ENCODE measurements at regions not wholly inside any gene's neighbourhood (a gene's known extent, or its start where the extent isn't known, plus 50 kb on each side); places are given as distances from the start of the nearest gene placed in this dataset.
"Not testable (repeated sequence)": the region's sequence is repeated elsewhere in the genome, so short reads cannot be mapped to it uniquely, and the experiment has no call there.

DNA sequence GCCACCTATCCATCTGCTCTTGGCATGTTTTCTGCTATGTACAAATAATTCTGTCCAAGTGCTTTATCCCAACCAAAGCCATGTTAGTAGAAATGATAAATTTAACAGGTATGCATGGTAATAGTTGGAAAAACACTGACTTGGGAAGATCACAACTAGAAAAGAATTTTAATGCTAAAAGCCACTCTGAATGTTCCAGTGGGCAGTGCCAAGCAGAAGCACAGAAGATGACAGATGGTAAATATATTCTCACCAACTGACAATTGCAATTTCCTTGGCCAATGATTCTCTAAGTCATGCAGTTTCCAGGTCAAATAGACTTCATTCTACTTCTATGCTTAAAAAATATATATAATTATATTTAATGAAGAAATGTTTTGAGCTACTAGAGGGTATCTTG is 83.6 kb upstream of the SEMA3C start:
- no peak for FAIRE-seq
- no peak for DNase-seq (ENCODE audit: low spot score)

DNA sequence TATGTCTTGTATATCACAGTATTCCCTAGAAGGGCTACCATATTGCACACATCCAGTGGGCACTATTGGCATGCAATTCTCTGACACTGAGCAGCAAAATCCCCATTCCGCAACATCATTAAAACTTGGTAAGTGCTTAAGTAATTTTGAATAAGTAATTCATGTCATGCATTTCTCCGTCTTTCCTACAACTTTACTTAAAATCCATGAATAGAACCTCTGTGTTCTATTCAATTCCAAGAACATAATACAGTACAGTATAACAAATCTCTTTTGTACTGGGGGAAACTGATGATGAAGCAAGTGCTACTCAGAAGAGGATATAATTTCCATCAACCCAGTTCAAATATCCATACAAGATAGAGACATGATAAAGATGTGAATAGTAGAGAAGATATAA is 80.9 kb upstream of the SEMA3C start:
- FAIRE-seq (no peak), DNase-seq (ENCODE audit: low spot score) (no peak)

DNA sequence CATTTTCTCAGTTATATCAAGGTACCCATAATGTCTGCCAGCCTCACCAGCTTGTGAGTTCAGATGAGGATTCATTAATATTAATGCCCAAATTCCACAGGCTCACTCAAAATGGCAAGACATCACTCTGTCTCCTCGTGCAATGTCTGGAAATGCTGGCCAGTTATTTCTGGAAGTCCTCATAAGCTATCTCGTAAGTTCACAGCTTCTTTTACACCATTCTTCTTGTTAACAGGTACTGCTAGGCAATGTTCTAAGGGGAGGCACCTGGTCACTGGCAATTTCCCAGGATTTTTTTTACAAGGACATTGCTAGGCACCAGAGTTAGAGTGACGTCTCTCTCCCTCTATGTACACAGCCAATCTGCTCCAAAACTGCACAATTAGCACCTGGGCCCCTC is 80.2 kb upstream of the SEMA3C start:
- DNase-seq (ENCODE audit: low spot score) (no peak), FAIRE-seq (no peak)

DNA sequence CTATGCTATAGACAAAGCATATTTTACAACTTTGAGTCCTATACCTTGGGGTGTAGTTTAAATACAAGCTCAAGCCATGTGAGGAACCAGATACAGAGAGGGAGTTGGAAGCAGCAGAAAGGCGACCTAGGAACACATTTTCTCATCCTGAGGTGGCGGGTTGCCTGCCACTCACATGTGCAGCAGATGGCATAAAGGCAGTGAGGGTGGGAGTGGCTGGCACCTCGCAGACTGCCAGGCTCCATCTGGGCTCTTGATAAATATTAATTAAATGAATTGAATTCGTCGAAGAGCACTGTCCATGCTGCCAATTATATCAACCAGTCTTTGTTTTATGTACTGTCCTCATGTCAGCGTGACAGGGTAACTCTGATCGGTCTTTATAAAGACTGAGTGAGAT is 79.0 kb upstream of the SEMA3C start:
- FAIRE-seq (no peak), DNase-seq (ENCODE audit: low spot score) (no peak)

DNA sequence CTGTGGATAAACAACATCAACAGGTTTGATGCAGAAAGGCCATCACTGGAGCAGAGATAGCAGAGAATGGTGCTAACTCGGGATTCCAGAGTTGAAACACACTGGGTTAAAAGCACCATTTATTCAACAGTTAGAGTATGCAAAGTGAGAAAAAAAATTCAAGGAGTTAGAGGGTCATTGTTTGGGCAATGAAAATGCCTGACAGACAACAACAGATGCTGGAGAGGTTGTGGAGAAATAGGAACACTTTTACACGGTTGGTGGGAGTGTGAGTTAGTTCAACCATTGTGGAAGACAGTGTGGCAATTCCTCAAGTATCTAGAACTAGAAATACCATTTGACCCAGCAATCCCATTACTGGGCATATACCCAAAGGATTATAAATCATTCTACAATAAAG is 77.4 kb upstream of the SEMA3C start:
- DNase-seq (ENCODE audit: low spot score); FAIRE-seq: not testable (repeated sequence)

DNA sequence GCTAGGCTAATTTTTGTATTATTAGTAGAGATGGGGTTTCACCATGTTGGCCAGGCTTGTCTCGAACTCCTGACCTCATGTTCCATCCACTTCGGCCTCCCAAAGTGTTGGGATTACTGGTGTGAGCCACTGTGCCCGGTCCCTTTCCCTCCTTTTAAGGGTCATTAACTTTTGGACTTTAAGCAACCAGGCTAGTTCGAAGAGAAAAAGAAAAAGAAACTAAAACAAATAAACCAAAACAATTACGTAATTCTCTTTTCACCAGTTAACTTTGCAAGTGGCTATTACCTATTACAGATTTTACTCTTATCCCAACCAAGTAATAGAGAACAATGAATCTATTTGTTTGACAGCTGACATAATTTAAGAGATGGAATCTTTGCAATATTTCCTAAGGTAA is 72.8 kb upstream of the SEMA3C start:
- FAIRE-seq (no peak), DNase-seq (ENCODE audit: low spot score) (no peak)

DNA sequence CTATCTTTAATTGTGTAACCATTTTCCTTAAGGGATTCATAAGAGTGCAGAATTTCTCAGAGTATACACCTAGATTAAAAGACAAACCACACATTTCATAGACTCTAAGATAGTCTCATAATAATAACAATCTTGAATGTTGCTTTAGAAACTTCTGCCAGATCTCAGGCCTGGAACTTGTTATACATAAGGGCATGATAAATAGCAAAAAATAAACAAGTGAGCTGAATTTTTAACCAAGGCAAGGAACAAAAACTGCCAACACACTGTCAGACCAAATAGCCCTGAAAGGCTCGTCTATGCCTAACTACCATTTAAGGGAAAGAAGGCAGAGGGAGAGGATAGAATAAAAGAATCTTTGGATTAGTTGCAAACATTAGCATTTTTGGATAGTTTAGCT is 65.8 kb upstream of the SEMA3C start:
- FAIRE-seq: no peak
- DNase-seq (ENCODE audit: low spot score): no peak

DNA sequence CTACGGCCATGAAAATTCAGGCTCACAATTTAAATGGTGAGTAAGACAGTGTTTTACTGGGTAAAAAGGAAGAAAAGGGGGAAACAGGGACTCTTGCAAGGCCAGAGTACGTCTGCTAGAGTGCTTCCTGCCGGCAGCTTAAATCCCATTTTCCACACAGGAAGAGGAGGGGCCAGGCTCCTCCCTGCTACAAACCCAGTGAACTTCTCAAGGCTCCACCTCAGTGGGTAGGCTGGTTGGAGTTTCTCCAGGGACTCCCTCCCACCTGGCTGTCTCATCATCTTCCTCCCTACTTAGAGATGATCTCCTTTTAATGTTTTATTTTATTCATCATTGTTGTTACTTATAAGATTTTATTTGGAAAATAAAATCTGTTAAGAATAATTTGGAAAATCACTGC is 62.6 kb upstream of the SEMA3C start:
- FAIRE-seq (no peak), DNase-seq (ENCODE audit: low spot score) (no peak)

DNA sequence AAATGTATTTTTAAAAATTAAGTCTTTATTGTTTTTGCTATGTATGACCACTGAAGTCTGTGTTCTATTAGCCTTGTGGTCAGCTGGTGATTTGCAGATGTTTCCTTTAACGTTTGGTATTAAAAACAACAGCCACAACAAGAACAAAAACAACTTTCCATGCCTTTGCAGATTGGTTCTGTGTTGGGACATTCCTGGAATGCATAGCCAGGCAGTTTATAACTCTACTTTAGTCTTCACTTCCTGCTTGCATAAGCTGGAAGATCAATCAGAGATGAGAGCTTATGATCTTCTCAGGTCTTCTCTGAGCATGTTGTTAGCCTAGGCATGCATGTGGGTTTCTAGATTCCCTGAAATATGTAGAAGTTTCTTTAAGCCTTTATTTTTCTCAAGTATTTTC is 58.9 kb upstream of the SEMA3C start:
- FAIRE-seq: no peak

DNA sequence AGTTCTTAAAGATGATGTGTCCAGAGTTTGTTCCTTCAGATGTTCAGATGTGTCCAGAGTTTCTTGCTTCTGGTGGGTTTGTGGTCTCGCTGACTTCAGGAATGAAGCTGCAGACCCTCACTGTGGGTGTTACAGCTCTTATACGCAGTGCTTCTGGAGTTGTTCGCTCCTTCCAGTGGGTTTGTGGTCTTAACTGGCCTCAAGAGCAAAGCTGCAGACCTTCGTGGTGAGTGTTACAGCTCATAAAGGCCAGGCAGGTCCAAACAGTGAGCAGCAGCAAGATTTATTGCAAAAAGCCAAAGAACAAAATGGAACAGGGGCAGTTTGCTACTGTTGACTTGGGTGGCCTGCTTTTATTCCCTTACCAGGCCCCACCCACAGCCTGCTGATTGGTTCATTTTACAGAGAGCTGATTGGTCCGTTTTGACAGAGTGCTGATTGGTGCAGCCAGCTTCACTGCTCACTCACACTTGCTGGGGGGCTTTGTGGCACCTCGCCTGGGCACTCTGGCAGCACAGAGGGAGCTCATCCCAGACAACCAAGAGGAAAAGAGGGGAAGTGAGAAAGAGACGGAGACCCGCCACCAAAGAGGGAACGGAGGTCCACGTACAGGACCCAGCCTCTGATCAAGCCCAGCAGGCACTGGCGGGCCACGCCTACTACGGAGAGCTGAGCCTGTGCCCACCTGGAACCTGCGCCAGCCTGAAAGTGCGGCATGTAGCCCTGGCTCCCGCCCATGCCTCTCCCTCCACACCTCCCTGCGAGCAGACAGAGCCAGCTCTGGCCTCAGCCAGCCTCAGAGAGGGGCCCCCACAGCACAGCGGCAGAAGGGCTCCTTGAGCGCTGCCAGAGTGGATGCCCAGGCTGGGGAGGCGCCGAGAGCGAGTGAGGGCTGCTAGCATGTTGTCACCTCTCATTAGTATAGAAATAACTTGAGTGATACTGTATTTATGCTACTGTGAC is 55.8 kb upstream of the SEMA3C start:
- no peak for DNase-seq (ENCODE audit: low spot score)

More for the DNA sequence above, 58.9 kb upstream of the SEMA3C start:
- no peak for DNase-seq (ENCODE audit: low spot score)

DNA sequence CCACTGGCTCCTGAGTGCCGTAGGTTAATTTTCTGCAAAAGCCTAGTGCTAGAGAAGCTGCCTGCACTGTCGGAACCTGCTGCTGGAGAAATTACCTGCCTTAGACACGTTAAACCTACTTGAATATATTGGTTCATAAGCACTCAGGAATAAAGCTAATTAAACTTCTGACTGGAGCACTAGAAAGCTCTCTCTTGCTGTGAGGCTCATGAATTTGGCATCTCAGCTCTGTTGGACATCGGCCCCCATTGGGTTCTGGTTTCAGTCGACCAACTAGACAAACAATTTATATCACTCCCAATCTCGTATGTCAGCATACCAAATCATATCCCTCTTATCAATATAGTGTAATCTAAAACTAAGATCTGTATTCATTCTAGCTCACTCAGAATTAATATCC is 52.4 kb upstream of the SEMA3C start:
- no peak for FAIRE-seq

More for the DNA sequence above, 55.8 kb upstream of the SEMA3C start:
- peak; percentile 42 for FAIRE-seq

More for the DNA sequence above, 52.4 kb upstream of the SEMA3C start:
- no peak for DNase-seq (ENCODE audit: low spot score)
